ENCODE measurements at regions not wholly inside any gene's neighbourhood (a gene's known extent, or its start where the extent isn't known, plus 50 kb on each side); places are given as distances from the start of the nearest gene placed in this dataset.

- TF ChIP-seq ZBTB7A (IDR thresholded peaks at IDR 0.05; ENCODE audit: low read depth) (no peak), USF1 (IDR thresholded peaks at IDR 0.05) (no peak), CREB1 (IDR thresholded peaks at IDR 0.05; ENCODE audit: low read depth) (no peak), EGR1 (IDR thresholded peaks at IDR 0.05) (no peak), NFIC (IDR thresholded peaks at IDR 0.05) (no peak), REST (IDR thresholded peaks at IDR 0.05; ENCODE audit: low read depth) (no peak), CEBPB (IDR thresholded peaks at IDR 0.05) (no peak), TAF1 (IDR thresholded peaks at IDR 0.05; ENCODE audit: low read depth) (no peak)
Measured at GRCh38 chr4:20454515-20454914, 202.8 kb downstream of the SLIT2 start.

- TF ChIP-seq TEAD4 (IDR thresholded peaks at IDR 0.05) (no peak), REST (IDR thresholded peaks at IDR 0.05; ENCODE audit: low read depth) (no peak), EGR1 (IDR thresholded peaks at IDR 0.05) (no peak), EP300 (IDR thresholded peaks at IDR 0.05; ENCODE audit: borderline replicate concordance) (no peak), CREB1 (IDR thresholded peaks at IDR 0.05; ENCODE audit: low read depth) (no peak), RAD21 (IDR thresholded peaks at IDR 0.05; ENCODE audit: low read depth) (no peak), FOXM1 (IDR thresholded peaks at IDR 0.05; ENCODE audit: borderline replicate concordance, low read depth) (no peak), ZBTB7A (IDR thresholded peaks at IDR 0.05; ENCODE audit: low read depth) (no peak), NFIC (IDR thresholded peaks at IDR 0.05) (no peak), TAF1 (IDR thresholded peaks at IDR 0.05; ENCODE audit: low read depth) (no peak), CEBPB (IDR thresholded peaks at IDR 0.05) (no peak), USF1 (IDR thresholded peaks at IDR 0.05) (no peak), MAX (IDR thresholded peaks at IDR 0.05) (no peak), TCF12 (IDR thresholded peaks at IDR 0.05; ENCODE audit: low read depth) (no peak), YY1 (IDR thresholded peaks at IDR 0.05; ENCODE audit: low read depth) (no peak)
Measured at GRCh38 chr4:20456407-20456806, 204.7 kb downstream of the SLIT2 start.

- TF ChIP-seq EGR1 (IDR thresholded peaks at IDR 0.05) (no peak), NFIC (IDR thresholded peaks at IDR 0.05) (no peak), RAD21 (IDR thresholded peaks at IDR 0.05; ENCODE audit: low read depth) (no peak), YY1 (IDR thresholded peaks at IDR 0.05; ENCODE audit: low read depth) (no peak), REST (IDR thresholded peaks at IDR 0.05; ENCODE audit: low read depth) (no peak), TEAD4 (IDR thresholded peaks at IDR 0.05) (no peak), FOXM1 (IDR thresholded peaks at IDR 0.05; ENCODE audit: borderline replicate concordance, low read depth) (no peak), CREB1 (IDR thresholded peaks at IDR 0.05; ENCODE audit: low read depth) (no peak), ZBTB7A (IDR thresholded peaks at IDR 0.05; ENCODE audit: low read depth) (no peak), EP300 (IDR thresholded peaks at IDR 0.05; ENCODE audit: borderline replicate concordance) (no peak), MAX (IDR thresholded peaks at IDR 0.05) (no peak), CEBPB (IDR thresholded peaks at IDR 0.05) (no peak)
Measured at GRCh38 chr4:20462426-20463175, 210.9 kb downstream of the SLIT2 start.

GRCh38 chr4:20463176-20463430, 211.4 kb downstream of the SLIT2 start:
- TF ChIP-seq MAX (IDR thresholded peaks at IDR 0.05) (no peak), ZBTB7A (IDR thresholded peaks at IDR 0.05; ENCODE audit: low read depth) (no peak), YY1 (IDR thresholded peaks at IDR 0.05; ENCODE audit: low read depth) (no peak), CEBPB (IDR thresholded peaks at IDR 0.05) (no peak), EP300 (IDR thresholded peaks at IDR 0.05; ENCODE audit: borderline replicate concordance) (no peak), TEAD4 (IDR thresholded peaks at IDR 0.05) (no peak), TCF12 (IDR thresholded peaks at IDR 0.05; ENCODE audit: low read depth) (no peak), RAD21 (IDR thresholded peaks at IDR 0.05; ENCODE audit: low read depth) (no peak), USF1 (IDR thresholded peaks at IDR 0.05) (no peak), EGR1 (IDR thresholded peaks at IDR 0.05) (no peak), REST (IDR thresholded peaks at IDR 0.05; ENCODE audit: low read depth) (no peak), NFIC (IDR thresholded peaks at IDR 0.05) (no peak), CREB1 (IDR thresholded peaks at IDR 0.05; ENCODE audit: low read depth) (no peak), FOXM1 (IDR thresholded peaks at IDR 0.05; ENCODE audit: borderline replicate concordance, low read depth) (no peak), TAF1 (IDR thresholded peaks at IDR 0.05; ENCODE audit: low read depth) (no peak)
